HEK293 (cell line): ENCODE measurements at regions not wholly inside any gene's neighbourhood (a gene's known extent, or its start where the extent isn't known, plus 50 kb on each side); places are given as distances from the start of the nearest gene placed in this dataset.

Experiments
- CTCF ChIA-PET: fragments of 350-600 bp; formaldehyde crosslinking; extraction: SDS; loops from one replicate; lab custom pipeline; 2021; ENCODE audit warnings: antibody characterized with exemption; lab: Yijun Ruan, JAX
- POLR2A ChIA-PET: fragments of 300-600 bp; formaldehyde crosslinking; extraction: SDS; loops from one replicate; lab custom pipeline; 2020; ENCODE audit warnings: antibody characterized with exemption, inconsistent platforms; lab: Yijun Ruan, JAX
- H3K27ac ChIP-seq: fragments of 200-500 bp; sonication (Bioruptor generic); 2 replicates; pipeline ENCODE4 v1.5.1; 2014; ENCODE audit warnings: low read depth, low read length, control low read depth, inconsistent platforms; ENCODE audit errors: extremely low read depth
- H3K36me3 ChIP-seq, 2 experiments: fragments of 200-500 bp in 1 of 2; sonication (Bioruptor generic) in 1 of 2; 1 replicate in 1 of 2; 2 replicates in 1 of 2; pipeline ENCODE4 v1.5.1; 2014 to 2017; ENCODE audit warnings: inconsistent platforms in 2 of 2, low read length in 2 of 2; ENCODE audit not compliant: control insufficient read depth in 2 of 2, insufficient read depth in 1 of 2
- H3K4me1 ChIP-seq: fragments of 200-500 bp; sonication (Bioruptor generic); 2 replicates; pipeline ENCODE4 v1.5.1; 2014; ENCODE audit warnings: mild to moderate bottlenecking, low read length, inconsistent platforms; ENCODE audit not compliant: control insufficient read depth, insufficient read depth
- H3K4me3 ChIP-seq: 2 replicates; pipeline ENCODE4 v1.5.1; 2011; ENCODE audit warnings: low read depth, mild to moderate bottlenecking, control low read depth, low read length, moderate library complexity
- H3K9me3 ChIP-seq: fragments of 200-500 bp; sonication (Bioruptor generic); 2 replicates; pipeline ENCODE4 v1.5.1; 2014; ENCODE audit warnings: low read depth, low read length, inconsistent platforms; ENCODE audit not compliant: control insufficient read depth, insufficient read depth
- MYNN ChIP-seq: fragments of 450-650 bp; formaldehyde crosslinking; IDR thresholded peaks from 2 replicates; pipeline ENCODE4 v1.5.1; 2016; ENCODE audit warnings: missing biosample characterization, missing genetic modification characterization, borderline replicate concordance
- MZF1 ChIP-seq: fragments of 450-650 bp; formaldehyde crosslinking; IDR thresholded peaks from 2 replicates; pipeline ENCODE4 v1.5.1; 2017; ENCODE audit warnings: missing biosample characterization, missing genetic modification characterization, borderline replicate concordance
- SALL2 ChIP-seq: fragments of 450-650 bp; formaldehyde crosslinking; IDR thresholded peaks from 2 replicates; pipeline ENCODE4 v1.5.0; 2017; ENCODE audit warnings: missing biosample characterization, mild to moderate bottlenecking, missing genetic modification characterization, borderline replicate concordance
- SCRT2 ChIP-seq: fragments of 450-650 bp; formaldehyde crosslinking; IDR thresholded peaks from 2 replicates; pipeline ENCODE4 v1.5.1; 2016; ENCODE audit warnings: missing biosample characterization, missing genetic modification characterization
- SP3 ChIP-seq: fragments of 450-650 bp; formaldehyde crosslinking; IDR thresholded peaks from 2 replicates; pipeline ENCODE4 v1.5.1; 2016; ENCODE audit warnings: missing biosample characterization, missing genetic modification characterization
- SP7 ChIP-seq: fragments of 450-650 bp; formaldehyde crosslinking; IDR thresholded peaks from 2 replicates; pipeline ENCODE4 v1.5.1; 2016; ENCODE audit warnings: missing biosample characterization, missing genetic modification characterization
- YY1 ChIP-seq: fragments of 450-650 bp; formaldehyde crosslinking; IDR thresholded peaks from 2 replicates; pipeline ENCODE4 v1.5.1; 2018; ENCODE audit warnings: missing biosample characterization, missing genetic modification characterization
- ZBTB8A ChIP-seq: fragments of 450-650 bp; formaldehyde crosslinking; IDR thresholded peaks from 2 replicates; pipeline ENCODE4 v1.5.1; 2016; ENCODE audit warnings: missing biosample characterization, missing genetic modification characterization
- ZNF114 ChIP-seq: fragments of 450-650 bp; formaldehyde crosslinking; IDR thresholded peaks from 2 replicates; pipeline ENCODE4 v1.5.0; 2017; ENCODE audit warnings: missing biosample characterization, missing genetic modification characterization
- ZNF19 ChIP-seq: fragments of 450-650 bp; formaldehyde crosslinking; IDR thresholded peaks from 2 replicates; pipeline ENCODE4; 2016; ENCODE audit warnings: missing biosample characterization, missing genetic modification characterization, low read depth
- ZNF2 ChIP-seq: fragments of 450-650 bp; formaldehyde crosslinking; IDR thresholded peaks from 2 replicates; pipeline ENCODE4 v1.5.1; 2016; ENCODE audit warnings: missing biosample characterization, missing genetic modification characterization
- ZNF223 ChIP-seq: fragments of 450-650 bp; formaldehyde crosslinking; IDR thresholded peaks from 2 replicates; pipeline ENCODE4 v1.5.1; 2016; ENCODE audit warnings: missing biosample characterization, missing genetic modification characterization
- ZNF510 ChIP-seq: fragments of 450-650 bp; formaldehyde crosslinking; IDR thresholded peaks from 2 replicates; pipeline ENCODE4 v1.5.1; 2018; ENCODE audit warnings: mild to moderate bottlenecking, missing genetic modification characterization, missing biosample characterization; ENCODE audit not compliant: insufficient replicate concordance
- ZNF670 ChIP-seq: fragments of 450-650 bp; formaldehyde crosslinking; IDR thresholded peaks from 2 replicates; pipeline ENCODE4 v1.5.1; 2016; ENCODE audit warnings: missing biosample characterization, missing genetic modification characterization, low read depth
- ZNF677 ChIP-seq: fragments of 450-650 bp; IDR thresholded peaks from 2 replicates; pipeline ENCODE4 v1.5.0; 2018; ENCODE audit warnings: missing biosample characterization, mild to moderate bottlenecking, missing genetic modification characterization, moderate library complexity
- ZNF843 ChIP-seq: fragments of 450-650 bp; formaldehyde crosslinking; IDR thresholded peaks from 2 replicates; pipeline ENCODE4 v1.5.1; 2016; ENCODE audit warnings: missing biosample characterization, missing genetic modification characterization
- TF ChIP-seq, protein P1 (sequence below): fragments of 450-650 bp; formaldehyde crosslinking; IDR thresholded peaks from 2 replicates; pipeline ENCODE4 v1.5.1; 2016; ENCODE audit warnings: missing biosample characterization, missing genetic modification characterization
- TF ChIP-seq, protein P2 (sequence below): sonication (generic); formaldehyde crosslinking; IDR thresholded peaks from 2 replicates; pipeline ENCODE4 v1.8.1; 2022; ENCODE audit warnings: mild to moderate bottlenecking, moderate library complexity, missing genetic modification reagents
- TF ChIP-seq, protein P3 (sequence below): fragments of 450-650 bp; formaldehyde crosslinking; IDR thresholded peaks from 2 replicates; pipeline ENCODE4 v1.5.1; 2016; ENCODE audit warnings: missing biosample characterization, missing genetic modification characterization
- TF ChIP-seq, protein P4 (sequence below): fragments of 450-650 bp; formaldehyde crosslinking; IDR thresholded peaks from 2 replicates; pipeline ENCODE4 v1.5.1; 2016; ENCODE audit warnings: missing biosample characterization, missing genetic modification characterization
- TF ChIP-seq, protein P5 (sequence below): fragments of 450-650 bp; formaldehyde crosslinking; optimal IDR thresholded peaks from 2 replicates; pipeline ENCODE3; 2016; ENCODE audit warnings: missing biosample characterization, mild to moderate bottlenecking, missing genetic modification characterization

DNA sequence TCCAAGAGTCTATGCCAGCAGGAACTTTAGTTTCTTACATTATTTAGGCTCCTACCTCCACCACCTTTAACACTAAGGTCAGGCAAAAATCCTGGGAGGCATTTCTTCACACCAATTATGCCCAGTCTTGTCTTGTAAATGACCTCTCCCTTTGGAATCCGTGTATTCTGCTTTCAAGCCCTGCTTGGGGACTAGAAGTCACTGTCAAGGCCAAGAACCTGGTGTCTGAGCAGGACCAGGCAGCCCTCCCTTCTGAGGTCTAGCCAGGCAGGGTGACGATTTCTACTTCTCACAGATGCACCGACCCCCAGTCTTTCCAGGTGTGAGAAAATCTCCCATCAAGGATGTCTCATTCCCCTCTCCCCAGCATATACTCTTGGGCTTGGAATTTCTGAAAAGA, 82.7 kb upstream of the C1QTNF7 start:
- H3K4me1 ChIP-seq = no peaks in the 10 kb centered on the region
- no peaks in the 10 kb centered on the region for H3K9me3 ChIP-seq
- H3K4me3 ChIP-seq = no peak overlapping the region
- POLR2A ChIA-PET = no interaction called here
- H3K27ac ChIP-seq = no peak overlapping the region
- TF ChIP-seq YY1 = no peak
- no peaks in the 10 kb centered on the region for H3K36me3 ChIP-seq
- CTCF ChIA-PET = no interaction called here

DNA sequence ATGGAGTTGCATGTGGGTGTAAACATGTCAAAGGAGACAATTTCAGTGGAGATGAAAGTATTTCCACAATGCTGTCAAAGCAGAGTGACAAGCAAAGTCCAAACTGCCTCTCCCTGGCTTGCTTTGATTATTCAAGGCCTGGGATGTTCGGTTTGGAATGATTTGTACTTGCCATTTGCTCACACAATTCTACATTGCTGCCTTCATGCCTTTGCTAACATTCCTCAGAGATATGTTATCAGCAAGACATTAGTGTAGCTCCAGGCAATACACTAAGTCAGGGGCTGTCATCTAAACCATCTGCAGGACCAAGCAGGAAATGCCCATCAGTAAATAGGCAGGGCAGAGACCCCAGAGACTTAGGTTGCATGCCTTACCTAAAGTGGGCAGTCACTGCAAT, 79.6 kb upstream of the C1QTNF7 start:
- ChIA-PET CTCF (no interaction called here), POLR2A (no interaction called here)

More for the DNA sequence above, 79.6 kb upstream of the C1QTNF7 start:
- Histone ChIP-seq H3K36me3 (no peaks in the 10 kb centered on the region), H3K27ac (no peak overlapping the region), H3K4me3 (no peak overlapping the region), H3K9me3 (no peaks in the 10 kb centered on the region), H3K4me1 (no peaks in the 10 kb centered on the region)
- TF ChIP-seq, protein P1, sequence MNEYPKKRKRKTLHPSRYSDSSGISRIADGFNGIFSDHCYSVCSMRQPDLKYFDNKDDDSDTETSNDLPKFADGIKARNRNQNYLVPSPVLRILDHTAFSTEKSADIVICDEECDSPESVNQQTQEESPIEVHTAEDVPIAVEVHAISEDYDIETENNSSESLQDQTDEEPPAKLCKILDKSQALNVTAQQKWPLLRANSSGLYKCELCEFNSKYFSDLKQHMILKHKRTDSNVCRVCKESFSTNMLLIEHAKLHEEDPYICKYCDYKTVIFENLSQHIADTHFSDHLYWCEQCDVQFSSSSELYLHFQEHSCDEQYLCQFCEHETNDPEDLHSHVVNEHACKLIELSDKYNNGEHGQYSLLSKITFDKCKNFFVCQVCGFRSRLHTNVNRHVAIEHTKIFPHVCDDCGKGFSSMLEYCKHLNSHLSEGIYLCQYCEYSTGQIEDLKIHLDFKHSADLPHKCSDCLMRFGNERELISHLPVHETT (tag by site-specific recombination) = no peak
- TF ChIP-seq ZNF114 (no peak), SP3 (no peak), SALL2 (tag by site-specific recombination) (no peak), ZNF2 (tag by site-specific recombination) (no peak), ZNF19 (tag by site-specific recombination) (no peak), MZF1 (no peak), SP7 (no peak), ZNF677 (tag by site-specific recombination) (no peak), ZNF223 (tag by site-specific recombination) (no peak), ZNF670 (tag by site-specific recombination) (no peak), ZBTB8A (tag by site-specific recombination) (no peak), ZNF510 (tag by site-specific recombination) (no peak), SCRT2 (tag by site-specific recombination) (no peak), MYNN (tag by site-specific recombination) (no peak), ZNF843 (tag by site-specific recombination) (no peak)
- TF ChIP-seq, protein P2, sequence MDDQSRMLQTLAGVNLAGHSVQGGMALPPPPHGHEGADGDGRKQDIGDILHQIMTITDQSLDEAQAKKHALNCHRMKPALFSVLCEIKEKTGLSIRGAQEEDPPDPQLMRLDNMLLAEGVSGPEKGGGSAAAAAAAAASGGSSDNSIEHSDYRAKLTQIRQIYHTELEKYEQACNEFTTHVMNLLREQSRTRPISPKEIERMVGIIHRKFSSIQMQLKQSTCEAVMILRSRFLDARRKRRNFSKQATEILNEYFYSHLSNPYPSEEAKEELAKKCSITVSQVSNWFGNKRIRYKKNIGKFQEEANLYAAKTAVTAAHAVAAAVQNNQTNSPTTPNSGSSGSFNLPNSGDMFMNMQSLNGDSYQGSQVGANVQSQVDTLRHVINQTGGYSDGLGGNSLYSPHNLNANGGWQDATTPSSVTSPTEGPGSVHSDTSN (CRISPR knock-in tag) = no peak
- TF ChIP-seq, protein P3, sequence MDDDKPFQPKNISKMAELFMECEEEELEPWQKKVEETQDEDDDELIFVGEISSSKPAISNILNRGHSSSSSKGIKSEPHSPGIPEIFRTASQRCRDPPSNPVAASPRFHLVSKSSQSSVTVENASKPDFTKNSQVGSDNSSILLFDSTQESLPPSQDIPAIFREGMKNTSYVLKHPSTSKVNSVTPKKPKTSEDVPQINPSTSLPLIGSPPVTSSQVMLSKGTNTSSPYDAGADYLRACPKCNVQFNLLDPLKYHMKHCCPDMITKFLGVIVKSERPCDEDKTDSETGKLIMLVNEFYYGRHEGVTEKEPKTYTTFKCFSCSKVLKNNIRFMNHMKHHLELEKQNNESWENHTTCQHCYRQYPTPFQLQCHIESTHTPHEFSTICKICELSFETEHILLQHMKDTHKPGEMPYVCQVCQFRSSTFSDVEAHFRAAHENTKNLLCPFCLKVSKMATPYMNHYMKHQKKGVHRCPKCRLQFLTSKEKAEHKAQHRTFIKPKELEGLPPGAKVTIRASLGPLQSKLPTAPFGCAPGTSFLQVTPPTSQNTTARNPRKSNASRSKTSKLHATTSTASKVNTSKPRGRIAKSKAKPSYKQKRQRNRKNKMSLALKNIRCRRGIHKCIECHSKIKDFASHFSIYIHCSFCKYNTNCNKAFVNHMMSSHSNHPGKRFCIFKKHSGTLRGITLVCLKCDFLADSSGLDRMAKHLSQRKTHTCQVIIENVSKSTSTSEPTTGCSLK = no peak
- TF ChIP-seq, protein P4, sequence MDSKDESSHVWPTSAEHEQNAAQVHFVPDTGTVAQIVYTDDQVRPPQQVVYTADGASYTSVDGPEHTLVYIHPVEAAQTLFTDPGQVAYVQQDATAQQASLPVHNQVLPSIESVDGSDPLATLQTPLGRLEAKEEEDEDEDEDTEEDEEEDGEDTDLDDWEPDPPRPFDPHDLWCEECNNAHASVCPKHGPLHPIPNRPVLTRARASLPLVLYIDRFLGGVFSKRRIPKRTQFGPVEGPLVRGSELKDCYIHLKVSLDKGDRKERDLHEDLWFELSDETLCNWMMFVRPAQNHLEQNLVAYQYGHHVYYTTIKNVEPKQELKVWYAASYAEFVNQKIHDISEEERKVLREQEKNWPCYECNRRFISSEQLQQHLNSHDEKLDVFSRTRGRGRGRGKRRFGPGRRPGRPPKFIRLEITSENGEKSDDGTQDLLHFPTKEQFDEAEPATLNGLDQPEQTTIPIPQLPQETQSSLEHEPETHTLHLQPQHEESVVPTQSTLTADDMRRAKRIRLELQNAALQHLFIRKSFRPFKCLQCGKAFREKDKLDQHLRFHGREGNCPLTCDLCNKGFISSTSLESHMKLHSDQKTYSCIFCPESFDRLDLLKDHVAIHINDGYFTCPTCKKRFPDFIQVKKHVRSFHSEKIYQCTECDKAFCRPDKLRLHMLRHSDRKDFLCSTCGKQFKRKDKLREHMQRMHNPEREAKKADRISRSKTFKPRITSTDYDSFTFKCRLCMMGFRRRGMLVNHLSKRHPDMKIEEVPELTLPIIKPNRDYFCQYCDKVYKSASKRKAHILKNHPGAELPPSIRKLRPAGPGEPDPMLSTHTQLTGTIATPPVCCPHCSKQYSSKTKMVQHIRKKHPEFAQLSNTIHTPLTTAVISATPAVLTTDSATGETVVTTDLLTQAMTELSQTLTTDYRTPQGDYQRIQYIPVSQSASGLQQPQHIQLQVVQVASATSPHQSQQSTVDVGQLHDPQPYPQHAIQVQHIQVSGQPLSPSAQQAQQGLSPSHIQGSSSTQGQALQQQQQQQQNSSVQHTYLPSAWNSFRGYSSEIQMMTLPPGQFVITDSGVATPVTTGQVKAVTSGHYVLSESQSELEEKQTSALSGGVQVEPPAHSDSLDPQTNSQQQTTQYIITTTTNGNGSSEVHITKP (tag by site-specific recombination) = no peak
- TF ChIP-seq, protein P5, sequence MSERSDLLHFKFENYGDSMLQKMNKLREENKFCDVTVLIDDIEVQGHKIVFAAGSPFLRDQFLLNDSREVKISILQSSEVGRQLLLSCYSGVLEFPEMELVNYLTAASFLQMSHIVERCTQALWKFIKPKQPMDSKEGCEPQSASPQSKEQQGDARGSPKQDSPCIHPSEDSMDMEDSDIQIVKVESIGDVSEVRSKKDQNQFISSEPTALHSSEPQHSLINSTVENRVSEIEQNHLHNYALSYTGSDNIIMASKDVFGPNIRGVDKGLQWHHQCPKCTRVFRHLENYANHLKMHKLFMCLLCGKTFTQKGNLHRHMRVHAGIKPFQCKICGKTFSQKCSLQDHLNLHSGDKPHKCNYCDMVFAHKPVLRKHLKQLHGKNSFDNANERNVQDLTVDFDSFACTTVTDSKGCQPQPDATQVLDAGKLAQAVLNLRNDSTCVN (tag by site-specific recombination) = no peak
- TF ChIP-seq, all 188 proteins: peak for 0
